Endodermal cell (in vitro differentiated cells): ENCODE measurements at regions not wholly inside any gene's neighbourhood (a gene's known extent, or its start where the extent isn't known, plus 50 kb on each side); places are given as distances from the start of the nearest gene placed in this dataset.

ENCODE experiments used
- DNase-seq: peaks from one replicate; pipeline ENCODE4 v3.0.0-alpha.2; 2017
- H3K27ac ChIP-seq: 2 replicates; pipeline ENCODE4 v1.5.1; 2013; ENCODE audit warnings: mild to moderate bottlenecking, low read depth, low read length, moderate library complexity
- H3K27me3 ChIP-seq: 2 replicates; pipeline ENCODE4 v1.6.1; 2013; ENCODE audit warnings: mild to moderate bottlenecking, low read length, moderate library complexity; ENCODE audit not compliant: insufficient read depth, control insufficient read depth, poor library complexity, severe bottlenecking
- H3K36me3 ChIP-seq: 2 replicates; pipeline ENCODE4 v1.7.0; 2013; ENCODE audit warnings: mild to moderate bottlenecking, low read length, moderate library complexity; ENCODE audit not compliant: control insufficient read depth, insufficient read depth
- H3K4me1 ChIP-seq: one replicate; pipeline ENCODE4 v1.7.0; 2013; ENCODE audit warnings: low read length; ENCODE audit not compliant: control insufficient read depth, insufficient read depth
- H3K4me3 ChIP-seq: 2 replicates; pipeline ENCODE4 v1.5.1; 2013; ENCODE audit warnings: mild to moderate bottlenecking, low read length, moderate library complexity
- H3K9ac ChIP-seq: 2 replicates; pipeline ENCODE4 v1.6.1; 2013; ENCODE audit warnings: mild to moderate bottlenecking, low read length, moderate library complexity; ENCODE audit not compliant: poor library complexity, severe bottlenecking; ENCODE audit errors: extremely low read depth
- H3K9me3 ChIP-seq: 2 replicates; pipeline ENCODE4 v1.6.1; 2013; ENCODE audit warnings: mild to moderate bottlenecking, low read length, moderate library complexity; ENCODE audit not compliant: control insufficient read depth
- H3K27ac Mint-ChIP-seq: 2 replicates; pipeline ENCODE4 v1.8.0; 2020; ENCODE audit warnings: mixed read lengths
- H3K27me3 Mint-ChIP-seq: 2 replicates; pipeline ENCODE4 v1.8.0; 2021; ENCODE audit warnings: mild to moderate bottlenecking, mixed read lengths; ENCODE audit not compliant: insufficient read depth
- H3K36me3 Mint-ChIP-seq: 2 replicates; pipeline ENCODE4 v1.8.0; 2020; ENCODE audit warnings: low read depth, mixed read lengths
- H3K4me1 Mint-ChIP-seq: 2 replicates; pipeline ENCODE4 v1.8.0; 2020; ENCODE audit warnings: mixed read lengths
- H3K4me3 Mint-ChIP-seq: 2 replicates; pipeline ENCODE4 v1.8.0; 2020; ENCODE audit warnings: mild to moderate bottlenecking, moderate library complexity, mixed read lengths
- H3K9me3 Mint-ChIP-seq: 2 replicates; pipeline ENCODE4 v1.8.0; 2020; ENCODE audit warnings: mild to moderate bottlenecking, mixed read lengths
- CTCF ChIP-seq: fragments of 200-600 bp; sonication (generic); conservative IDR thresholded peaks from 2 replicates; pipeline ENCODE4 v1.5.0; 2021; ENCODE audit warnings: antibody characterized with exemption, mild to moderate bottlenecking
- WGBS, 2 experiments: methylation state at CpG; one replicate each; pipeline versions ENCODE4 v1.1.5 to v1.1.7; 2013; ENCODE audit warnings: missing lambda C conversion rate in 2 of 2, mixed read lengths in 1 of 2; ENCODE audit not compliant: insufficient coverage in 1 of 2, insufficient read length in 1 of 2; 5-methylcytosine and 5-hydroxymethylcytosine counted together

GRCh38 chr2:167863377-167863776, 384.0 kb downstream of the STK39 start:
- Mint-ChIP-seq H3K36me3 (peaks cover 3% of the 10 kb centered on the region), H3K27ac (no peak overlapping the region), H3K27me3 (no peaks in the 10 kb centered on the region), H3K4me1 (peaks cover 29% of the 10 kb centered on the region), H3K4me3 (no peak overlapping the region), H3K9me3 (peaks cover 5% of the 10 kb centered on the region)
- H3K9me3 ChIP-seq: no peaks in the 10 kb centered on the region
- no peaks in the 10 kb centered on the region for H3K4me1 ChIP-seq
- no peak overlapping the region for H3K9ac ChIP-seq
- WGBS, 2 experiments: 89 to 96% methylated on average over 1 to 2 of the region's 2 CpGs
- H3K36me3 ChIP-seq: no peaks in the 10 kb centered on the region
- no peak overlapping the region for H3K27ac ChIP-seq
- no peak for DNase-seq
- H3K27me3 ChIP-seq: no peaks in the 10 kb centered on the region
- no peak for TF ChIP-seq CTCF
- H3K4me3 ChIP-seq: no peak overlapping the region

GRCh38 chr2:167862782-167863181, 384.6 kb downstream of the STK39 start:
- no peaks in the 10 kb centered on the region for H3K27me3 ChIP-seq
- H3K9me3 Mint-ChIP-seq: peaks cover 5% of the 10 kb centered on the region
- peak overlapping the region; percentile 74 for H3K27ac Mint-ChIP-seq
- no peak for TF ChIP-seq CTCF
- no peak overlapping the region for H3K9ac ChIP-seq
- no peaks in the 10 kb centered on the region for H3K9me3 ChIP-seq
- 87% methylated on average over 3 of the region's 3 CpGs; no CpG with 5 or more reads in 1 of the 2 experiments for WGBS, 2 experiments
- H3K4me3 ChIP-seq: no peak overlapping the region
- peaks cover 29% of the 10 kb centered on the region for H3K4me1 Mint-ChIP-seq
- peaks cover 3% of the 10 kb centered on the region for H3K36me3 Mint-ChIP-seq
- no peak overlapping the region for H3K4me3 Mint-ChIP-seq
- no peaks in the 10 kb centered on the region for H3K27me3 Mint-ChIP-seq
- H3K4me1 ChIP-seq: no peaks in the 10 kb centered on the region
- no peak for DNase-seq
- H3K27ac ChIP-seq: no peak overlapping the region
- no peaks in the 10 kb centered on the region for H3K36me3 ChIP-seq

GRCh38 chr2:167862296-167862695, 385.1 kb downstream of the STK39 start:
- Mint-ChIP-seq H3K27me3 (no peaks in the 10 kb centered on the region), H3K36me3 (peaks cover 3% of the 10 kb centered on the region), H3K27ac (peak overlapping the region; percentile 74), H3K4me3 (no peak overlapping the region), H3K4me1 (peaks cover 29% of the 10 kb centered on the region), H3K9me3 (peaks cover 5% of the 10 kb centered on the region)
- H3K36me3 ChIP-seq: no peaks in the 10 kb centered on the region
- no peak overlapping the region for H3K4me3 ChIP-seq
- no peaks in the 10 kb centered on the region for H3K27me3 ChIP-seq
- no peak for DNase-seq
- no peaks in the 10 kb centered on the region for H3K4me1 ChIP-seq
- H3K9ac ChIP-seq: no peak overlapping the region
- H3K27ac ChIP-seq: no peak overlapping the region
- H3K9me3 ChIP-seq: no peaks in the 10 kb centered on the region
- no peak for TF ChIP-seq CTCF
- 82% methylated on average over 4 of the region's 4 CpGs for WGBS, 2 experiments
